H9 (cell line): ENCODE measurements at regions not wholly inside any gene's neighbourhood (a gene's known extent, or its start where the extent isn't known, plus 50 kb on each side); places are given as distances from the start of the nearest gene placed in this dataset.

Experiments
- DNase-seq: peaks from one replicate; pipeline ENCODE4 v3.0.0-alpha.2; 2017
- H2AFZ ChIP-seq: one replicate; pipeline ENCODE4 v1.6.1; 2013; ENCODE audit warnings: mild to moderate bottlenecking, low read length, control low read depth, moderate library complexity
- H2AK5ac ChIP-seq: 2 replicates; pipeline ENCODE4 v1.6.1; 2013; ENCODE audit warnings: low read length, control low read depth, mixed read lengths; ENCODE audit not compliant: insufficient read length
- H2BK120ac ChIP-seq: one replicate; pipeline ENCODE4 v1.6.1; 2013; ENCODE audit warnings: low read depth, mild to moderate bottlenecking, low read length, control low read depth, inconsistent platforms; ENCODE audit not compliant: poor library complexity, severe bottlenecking
- H2BK12ac ChIP-seq: 2 replicates; pipeline ENCODE4 v1.6.1; 2013; ENCODE audit warnings: low read length, control low read depth, mixed read lengths, low read depth; ENCODE audit not compliant: insufficient read length
- H2BK15ac ChIP-seq: 2 replicates; pipeline ENCODE4 v1.6.1; 2013; ENCODE audit warnings: low read depth, low read length, control low read depth
- H2BK20ac ChIP-seq: one replicate; pipeline ENCODE4 v1.6.1; 2013; ENCODE audit warnings: low read depth, mild to moderate bottlenecking, low read length, control low read depth, inconsistent platforms; ENCODE audit not compliant: poor library complexity, severe bottlenecking
- H2BK5ac ChIP-seq: 2 replicates; pipeline ENCODE4 v1.6.1; 2013; ENCODE audit warnings: low read length, control low read depth, mixed read lengths; ENCODE audit not compliant: insufficient read length
- H3K14ac ChIP-seq: 2 replicates; pipeline ENCODE4 v1.6.1; 2013; ENCODE audit warnings: low read length, control low read depth; ENCODE audit not compliant: insufficient read depth
- H3K18ac ChIP-seq: 2 replicates; pipeline ENCODE4 v1.6.1; 2013; ENCODE audit warnings: low read depth, mild to moderate bottlenecking, mixed read lengths, low read length, control low read depth; ENCODE audit not compliant: insufficient read length
- H3K23ac ChIP-seq: 2 replicates; pipeline ENCODE4 v1.6.1; 2013; ENCODE audit warnings: low read length, control low read depth, mixed read lengths, low read depth; ENCODE audit not compliant: insufficient read length
- H3K23me2 ChIP-seq: 2 replicates; pipeline ENCODE4 v1.6.1; 2013; ENCODE audit warnings: low read depth, mild to moderate bottlenecking, mixed read lengths, low read length, control low read depth; ENCODE audit not compliant: insufficient read length, poor library complexity, severe bottlenecking
- H3K27ac ChIP-seq: 2 replicates; pipeline ENCODE4 v1.5.1; 2013; ENCODE audit warnings: low read length, control low read depth, mixed read lengths, low read depth; ENCODE audit not compliant: insufficient read length
- H3K27me3 ChIP-seq: 2 replicates; pipeline ENCODE4 v1.6.1; 2013; ENCODE audit warnings: low read length, control low read depth, inconsistent platforms; ENCODE audit not compliant: insufficient read depth
- H3K4ac ChIP-seq: 2 replicates; pipeline ENCODE4 v1.6.1; 2013; ENCODE audit warnings: low read depth, mild to moderate bottlenecking, control low read depth, inconsistent platforms, low read length, moderate library complexity
- H3K4me1 ChIP-seq: 2 replicates; pipeline ENCODE4 v1.6.1; 2013; ENCODE audit warnings: low read length, control low read depth, inconsistent platforms; ENCODE audit not compliant: insufficient read depth
- H3K4me2 ChIP-seq: 2 replicates; pipeline ENCODE4 v1.6.1; 2013; ENCODE audit warnings: low read length, control low read depth, mixed read lengths; ENCODE audit not compliant: insufficient read length, insufficient read depth
- H3K56ac ChIP-seq: 2 replicates; pipeline ENCODE4 v1.6.1; 2013; ENCODE audit warnings: low read depth, mild to moderate bottlenecking, mixed read lengths, low read length, control low read depth; ENCODE audit not compliant: insufficient read length
- H3K79me1 ChIP-seq: 2 replicates; pipeline ENCODE4 v1.6.1; 2013; ENCODE audit warnings: low read depth, mild to moderate bottlenecking, moderate library complexity, low read length, control low read depth, inconsistent platforms; ENCODE audit not compliant: insufficient read depth, poor library complexity, severe bottlenecking
- H3K79me2 ChIP-seq: 2 replicates; pipeline ENCODE4 v1.6.1; 2013; ENCODE audit warnings: low read length, control low read depth, inconsistent platforms; ENCODE audit not compliant: insufficient read depth
- H3K9ac ChIP-seq: 2 replicates; pipeline ENCODE4 v1.6.1; 2013; ENCODE audit warnings: low read length, control low read depth, mixed read lengths; ENCODE audit not compliant: insufficient read length; ENCODE audit errors: extremely low read depth
- H3K9me3 ChIP-seq: one replicate; pipeline ENCODE4 v1.6.1; 2013; ENCODE audit warnings: low read depth, low read length, inconsistent platforms; ENCODE audit not compliant: control insufficient read depth
- H3T11ph ChIP-seq: one replicate; pipeline ENCODE4 v1.6.1; 2013; ENCODE audit warnings: mild to moderate bottlenecking, low read length, control low read depth, inconsistent platforms
- H4K20me1 ChIP-seq: one replicate; pipeline ENCODE4 v1.6.1; 2013; ENCODE audit not compliant: control insufficient read depth, insufficient read length, insufficient read depth
- H4K5ac ChIP-seq: 2 replicates; pipeline ENCODE4 v1.6.1; 2013; ENCODE audit warnings: low read depth, mild to moderate bottlenecking, mixed read lengths, low read length, control low read depth; ENCODE audit not compliant: insufficient read length
- H4K8ac ChIP-seq: replicated peaks from 2 replicates; pipeline ENCODE4 v1.6.1; 2013; ENCODE audit warnings: low read length, control low read depth, mixed read lengths, low read depth; ENCODE audit not compliant: insufficient read length
- H4K91ac ChIP-seq: 2 replicates; pipeline ENCODE4 v1.6.1; 2013; ENCODE audit warnings: low read depth, mild to moderate bottlenecking, moderate library complexity, mixed read lengths, low read length, control low read depth; ENCODE audit not compliant: insufficient read length
- H3K27ac Mint-ChIP-seq, 3 experiments: 2 replicates in 2 of 3; 3 replicates in 1 of 3; pipeline ENCODE4 v1.8.0; 2020 to 2021; ENCODE audit warnings: mixed read lengths in 3 of 3, mild to moderate bottlenecking in 1 of 3, moderate library complexity in 1 of 3
- H3K27me3 Mint-ChIP-seq: 2 replicates; pipeline ENCODE4 v1.8.0; 2021; ENCODE audit warnings: low read depth, mild to moderate bottlenecking, moderate library complexity, mixed read lengths
- H3K36me3 Mint-ChIP-seq, 3 experiments: 2 replicates in 2 of 3; 3 replicates in 1 of 3; pipeline ENCODE4 v1.8.0; 2020 to 2021; ENCODE audit warnings: low read depth in 3 of 3, mixed read lengths in 3 of 3; ENCODE audit not compliant: insufficient read depth in 1 of 3
- H3K4me1 Mint-ChIP-seq, 2 experiments: 2 replicates each; pipeline ENCODE4 v1.8.0; 2020; ENCODE audit warnings: mixed read lengths in 2 of 2
- H3K4me3 Mint-ChIP-seq, 2 experiments: 2 replicates in 1 of 2; 3 replicates in 1 of 2; pipeline ENCODE4 v1.8.0; 2020 to 2021; ENCODE audit warnings: mild to moderate bottlenecking in 2 of 2, mixed read lengths in 2 of 2, moderate library complexity in 1 of 2
- H3K9me3 Mint-ChIP-seq, 2 experiments: 2 replicates in 1 of 2; 3 replicates in 1 of 2; pipeline ENCODE4 v1.8.0; 2020; ENCODE audit warnings: mild to moderate bottlenecking in 2 of 2, mixed read lengths in 2 of 2, moderate library complexity in 1 of 2
- WGBS: extraction: QIAGEN DNeasy Blood & Tissue Kit; methylation state at CpG from one replicate; pipeline ENCODE4 v1.1.7; 2013; ENCODE audit warnings: missing lambda C conversion rate, low lambda C conversion rate, mixed read lengths; ENCODE audit not compliant: insufficient read length; ENCODE audit errors: extremely low coverage; 5-methylcytosine and 5-hydroxymethylcytosine counted together
- TF ChIP-seq, protein P1 (sequence below): fragments of 200-600 bp; sonication (generic); conservative IDR thresholded peaks from 3 replicates; pipeline ENCODE4 v1.8.0; 2021; ENCODE audit warnings: antibody characterized with exemption, mild to moderate bottlenecking

DNA sequence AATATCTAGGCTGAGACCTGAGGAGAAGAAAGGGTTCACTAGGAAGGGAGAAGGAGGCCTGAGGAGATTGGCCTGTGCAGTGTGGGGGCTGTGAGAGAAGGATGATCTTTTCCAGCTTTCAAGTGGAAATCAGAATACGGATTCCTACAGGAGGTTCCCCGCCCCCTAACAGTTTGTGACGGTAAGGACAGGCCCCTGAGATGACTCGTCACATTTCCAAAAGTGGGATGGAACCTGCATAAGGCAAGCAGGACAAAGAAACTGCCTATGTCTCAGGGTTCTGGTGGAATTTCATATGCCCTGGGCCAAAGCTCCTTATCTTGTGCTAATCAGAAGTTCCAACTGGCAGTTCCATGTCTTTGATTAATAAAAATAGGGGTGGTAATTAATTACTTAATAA, 275.6 kb downstream of the SNX10 start:
- Histone ChIP-seq H3K56ac (no peak overlapping the region), H3K4ac (no peak overlapping the region), H2AK5ac (no peak overlapping the region), H4K91ac (no peak overlapping the region), H3K27me3 (no peaks in the 10 kb centered on the region), H2AFZ (no peak overlapping the region), H3K23ac (no peak overlapping the region), H3K9me3 (no peaks in the 10 kb centered on the region), H3K14ac (no peak overlapping the region), H4K8ac (no peak overlapping the region), H3K18ac (no peak overlapping the region), H3K4me2 (no peak overlapping the region), H3K4me1 (peaks cover 4% of the 10 kb centered on the region; the same call in 1 of the 2 replicates), H2BK120ac (no peak overlapping the region), H3K27ac (no peak overlapping the region), H4K20me1 (no peaks in the 10 kb centered on the region), H3K79me2 (no peaks in the 10 kb centered on the region), H2BK20ac (no peak overlapping the region), H3K23me2 (no peaks in the 10 kb centered on the region), H2BK12ac (no peak overlapping the region), H3T11ph (no peak overlapping the region), H4K5ac (no peak overlapping the region), H2BK5ac (no peak overlapping the region), H3K9ac (no peak overlapping the region), H3K79me1 (no peaks in the 10 kb centered on the region), H2BK15ac (no peak overlapping the region)
- Mint-ChIP-seq H3K36me3 (peaks cover 0 to 14% (median 0%) of the 10 kb centered on the region in 3 experiments; a peak in 4 of 7 replicates), H3K27me3 (no peaks in the 10 kb centered on the region; the same call in 1 of the 2 replicates), H3K9me3 (peaks cover 15 to 16% of the 10 kb centered on the region in 2 experiments), H3K4me3 (no peak overlapping the region), H3K4me1 (peaks cover 7 to 9% of the 10 kb centered on the region in 2 experiments), H3K27ac (no peak overlapping the region; a peak in 1 of 7 replicates)
- TF ChIP-seq, protein P1, sequence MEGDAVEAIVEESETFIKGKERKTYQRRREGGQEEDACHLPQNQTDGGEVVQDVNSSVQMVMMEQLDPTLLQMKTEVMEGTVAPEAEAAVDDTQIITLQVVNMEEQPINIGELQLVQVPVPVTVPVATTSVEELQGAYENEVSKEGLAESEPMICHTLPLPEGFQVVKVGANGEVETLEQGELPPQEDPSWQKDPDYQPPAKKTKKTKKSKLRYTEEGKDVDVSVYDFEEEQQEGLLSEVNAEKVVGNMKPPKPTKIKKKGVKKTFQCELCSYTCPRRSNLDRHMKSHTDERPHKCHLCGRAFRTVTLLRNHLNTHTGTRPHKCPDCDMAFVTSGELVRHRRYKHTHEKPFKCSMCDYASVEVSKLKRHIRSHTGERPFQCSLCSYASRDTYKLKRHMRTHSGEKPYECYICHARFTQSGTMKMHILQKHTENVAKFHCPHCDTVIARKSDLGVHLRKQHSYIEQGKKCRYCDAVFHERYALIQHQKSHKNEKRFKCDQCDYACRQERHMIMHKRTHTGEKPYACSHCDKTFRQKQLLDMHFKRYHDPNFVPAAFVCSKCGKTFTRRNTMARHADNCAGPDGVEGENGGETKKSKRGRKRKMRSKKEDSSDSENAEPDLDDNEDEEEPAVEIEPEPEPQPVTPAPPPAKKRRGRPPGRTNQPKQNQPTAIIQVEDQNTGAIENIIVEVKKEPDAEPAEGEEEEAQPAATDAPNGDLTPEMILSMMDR = no peak
- DNase-seq = no peak
- no CpG with 5 or more reads among the region's 4 CpGs for WGBS
